Common myeloid progenitor, CD34-positive (primary cell): ENCODE measurements at regions not wholly inside any gene's neighbourhood (a gene's known extent, or its start where the extent isn't known, plus 50 kb on each side); places are given as distances from the start of the nearest gene placed in this dataset.
A peak's percentile ranks its signal among the peaks of the same experiment; 100 is the strongest.
"Not testable (repeated sequence)": the region's sequence is repeated elsewhere in the genome, so short reads cannot be mapped to it uniquely, and the experiment has no call there.

ENCODE experiments used
- CTCF ChIA-PET: fragments of 350-600 bp; sonication (Branson Sonifier 250); formaldehyde crosslinking; loops from one replicate; lab custom pipeline; 2021; ENCODE audit warnings: antibody characterized with exemption; lab: Charles Lee
- POLR2A ChIA-PET: fragments of 350-600 bp; sonication (Branson Sonifier 250); formaldehyde crosslinking; loops from one replicate; lab custom pipeline; 2021; ENCODE audit warnings: antibody characterized with exemption; lab: Charles Lee
- DNase-seq, 3 donors: peaks; one replicate each; pipeline versions ENCODE4 v3.0.0 to v3.0.0-alpha.2; 2013
- H3K27ac ChIP-seq, 2 experiments: 1 replicate in 1 of 2; 2 replicates in 1 of 2; pipeline ENCODE4 v1.7.0; 2013; ENCODE audit warnings: inconsistent platforms in 2 of 2, low read length in 2 of 2, mild to moderate bottlenecking in 2 of 2, low read depth in 1 of 2, moderate library complexity in 1 of 2; ENCODE audit not compliant: severe bottlenecking in 2 of 2, insufficient read depth in 1 of 2, poor library complexity in 1 of 2
- H3K27me3 ChIP-seq, 5 experiments: replicated peaks in 2 of 5; 1 replicate in 3 of 5; 2 replicates in 2 of 5; pipeline versions ENCODE4 v1.6.1 to v1.7.0; 2013; ENCODE audit warnings: low read length in 4 of 5, mild to moderate bottlenecking in 2 of 5, moderate library complexity in 2 of 5, inconsistent platforms in 1 of 5; ENCODE audit not compliant: insufficient read depth in 5 of 5, control insufficient read depth in 4 of 5
- H3K36me3 ChIP-seq, 4 experiments: 1 replicate in 2 of 4; 2 replicates in 2 of 4; pipeline versions ENCODE4 v1.6.1 to v1.7.0; 2013; ENCODE audit warnings: low read length in 3 of 4, control low read depth in 1 of 4, mild to moderate bottlenecking in 1 of 4; ENCODE audit not compliant: control insufficient read depth in 4 of 4, insufficient read depth in 4 of 4
- H3K4me1 ChIP-seq, 4 experiments: 1 replicate in 3 of 4; 2 replicates in 1 of 4; pipeline versions ENCODE4 v1.6.1 to v1.7.1; 2013; ENCODE audit warnings: low read length in 3 of 4, mild to moderate bottlenecking in 3 of 4, control low read depth in 1 of 4, inconsistent platforms in 1 of 4, moderate library complexity in 1 of 4; ENCODE audit not compliant: control insufficient read depth in 4 of 4, insufficient read depth in 4 of 4; ENCODE audit errors: control extremely low read depth in 1 of 4
- H3K4me3 ChIP-seq, 7 experiments: 1 replicate in 4 of 7; 2 replicates in 3 of 7; pipeline versions ENCODE4 v1.5.1 to v1.7.0; 2013; ENCODE audit warnings: mild to moderate bottlenecking in 7 of 7, low read length in 6 of 7, moderate library complexity in 6 of 7, inconsistent platforms in 2 of 7, low read depth in 2 of 7, control low read depth in 1 of 7; ENCODE audit not compliant: insufficient read depth in 4 of 7, control insufficient read depth in 1 of 7; ENCODE audit errors: extremely low read depth in 1 of 7
- H3K9me3 ChIP-seq, 5 experiments: 1 replicate in 4 of 5; 2 replicates in 1 of 5; pipeline versions ENCODE4 v1.6.1 to v1.7.1; 2013; ENCODE audit warnings: low read length in 4 of 5, mild to moderate bottlenecking in 2 of 5, inconsistent platforms in 1 of 5, low read depth in 1 of 5, moderate library complexity in 1 of 5; ENCODE audit not compliant: control insufficient read depth in 4 of 5, insufficient read depth in 2 of 5; ENCODE audit errors: control extremely low read depth in 1 of 5
- WGBS: methylation state at CpG from one replicate; pipeline ENCODE4 v1.1.5; 2013; ENCODE audit not compliant: insufficient coverage; 5-methylcytosine and 5-hydroxymethylcytosine counted together

GRCh38 chr11:116364925-116365324 lies 407.9 kb downstream of the BUD13 start:
- H3K27ac ChIP-seq, H3K4me1 ChIP-seq, DNase-seq, H3K36me3 ChIP-seq, CTCF ChIA-PET, H3K9me3 ChIP-seq, H3K4me3 ChIP-seq: not testable (repeated sequence)
- WGBS = 100% methylated on average over 3 of the region's 4 CpGs
- POLR2A ChIA-PET = interaction anchor here (0.5 kb wide), 1 partner anchor 348 kb away, joined by 3 read pairs; no protein-coding TSS in a partner anchor
- H3K27me3 ChIP-seq = peaks cover 0 to 26% (median 3%) of the 10 kb centered on the region in 5 experiments

- CTCF ChIA-PET = no interaction called here
- no peak for DNase-seq
These were observed 408.4 kb downstream of the BUD13 start for GRCh38 chr11:116364348-116364747.

GRCh38 chr11:116360221-116360941 lies 412.4 kb downstream of the BUD13 start:
- H3K4me1 ChIP-seq = no peaks in the 10 kb centered on the region
- DNase-seq = no peak
- H3K27ac ChIP-seq = no peak overlapping the region
- CTCF ChIA-PET = no interaction called here
- peaks cover 0 to 49% (median 5%) of the 10 kb centered on the region in 5 experiments for H3K27me3 ChIP-seq
- no peak overlapping the region for H3K4me3 ChIP-seq
- WGBS = 87% methylated on average over 9 of the region's 11 CpGs
- no peaks in the 10 kb centered on the region for H3K9me3 ChIP-seq
- no peaks in the 10 kb centered on the region for H3K36me3 ChIP-seq
- POLR2A ChIA-PET = no interaction called here

More at GRCh38 chr11:116364348-116364747, 408.4 kb downstream of the BUD13 start:
- Histone ChIP-seq H3K27ac (no peak overlapping the region), H3K9me3 (no peaks in the 10 kb centered on the region), H3K27me3 (peaks cover 0 to 26% (median 3%) of the 10 kb centered on the region in 5 experiments), H3K4me3 (no peak overlapping the region), H3K4me1 (no peaks in the 10 kb centered on the region), H3K36me3 (no peaks in the 10 kb centered on the region)
- POLR2A ChIA-PET = interaction anchor here (0.5 kb wide), 1 partner anchor 349 kb away, joined by 3 read pairs; no protein-coding TSS in a partner anchor
- 93% methylated on average over 3 of the region's 4 CpGs for WGBS

GRCh38 chr11:116357784-116358544 lies 414.8 kb downstream of the BUD13 start:
- H3K36me3 ChIP-seq = no peaks in the 10 kb centered on the region
- H3K4me1 ChIP-seq = no peaks in the 10 kb centered on the region
- H3K4me3 ChIP-seq = no peak overlapping the region
- CTCF ChIA-PET = no interaction called here
- peak; percentile 2 to 23 (median 21) for DNase-seq
- POLR2A ChIA-PET = no interaction called here
- H3K9me3 ChIP-seq = no peaks in the 10 kb centered on the region
- peaks cover 0 to 52% (median 5%) of the 10 kb centered on the region in 5 experiments for H3K27me3 ChIP-seq
- H3K27ac ChIP-seq = no peak overlapping the region
- WGBS = 47% methylated on average over 37 of the region's 37 CpGs

- Histone ChIP-seq H3K4me1 (no peaks in the 10 kb centered on the region), H3K27ac (no peak overlapping the region), H3K4me3 (no peak overlapping the region), H3K27me3 (peaks cover 0 to 51% (median 5%) of the 10 kb centered on the region in 5 experiments), H3K36me3 (no peaks in the 10 kb centered on the region), H3K9me3 (no peaks in the 10 kb centered on the region)
- no peak for DNase-seq
- ChIA-PET POLR2A (no interaction called here), CTCF (no interaction called here)
- 67% methylated on average over 5 of the region's 7 CpGs for WGBS
These were observed 416.3 kb downstream of the BUD13 start for GRCh38 chr11:116356451-116356850.

- CTCF ChIA-PET = no interaction called here
These were observed 417.7 kb downstream of the BUD13 start for GRCh38 chr11:116355104-116355503.

GRCh38 chr11:116353589-116353988 lies 419.2 kb downstream of the BUD13 start:
- no peak for DNase-seq
- no peaks in the 10 kb centered on the region for H3K4me1 ChIP-seq
- H3K36me3 ChIP-seq = no peaks in the 10 kb centered on the region
- no peak overlapping the region for H3K27ac ChIP-seq
- CTCF ChIA-PET = no interaction called here
- no peaks in the 10 kb centered on the region for H3K9me3 ChIP-seq
- POLR2A ChIA-PET = no interaction called here
- H3K4me3 ChIP-seq = no peak overlapping the region
- WGBS = 90% methylated on average over 6 of the region's 7 CpGs
- H3K27me3 ChIP-seq = peaks cover 0 to 34% (median 2%) of the 10 kb centered on the region in 5 experiments

More at GRCh38 chr11:116355104-116355503, 417.7 kb downstream of the BUD13 start:
- DNase-seq = no peak
- POLR2A ChIA-PET = no interaction called here
- Histone ChIP-seq H3K9me3 (no peaks in the 10 kb centered on the region), H3K4me1 (no peaks in the 10 kb centered on the region), H3K36me3 (no peaks in the 10 kb centered on the region), H3K27me3 (peaks cover 0 to 40% (median 5%) of the 10 kb centered on the region in 5 experiments), H3K4me3 (no peak overlapping the region), H3K27ac (no peak overlapping the region)
- WGBS = 100% methylated on average over 1 of the region's 1 CpG
